ENCODE measurements at regions not wholly inside any gene's neighbourhood (a gene's known extent, or its start where the extent isn't known, plus 50 kb on each side); places are given as distances from the start of the nearest gene placed in this dataset.

DNA sequence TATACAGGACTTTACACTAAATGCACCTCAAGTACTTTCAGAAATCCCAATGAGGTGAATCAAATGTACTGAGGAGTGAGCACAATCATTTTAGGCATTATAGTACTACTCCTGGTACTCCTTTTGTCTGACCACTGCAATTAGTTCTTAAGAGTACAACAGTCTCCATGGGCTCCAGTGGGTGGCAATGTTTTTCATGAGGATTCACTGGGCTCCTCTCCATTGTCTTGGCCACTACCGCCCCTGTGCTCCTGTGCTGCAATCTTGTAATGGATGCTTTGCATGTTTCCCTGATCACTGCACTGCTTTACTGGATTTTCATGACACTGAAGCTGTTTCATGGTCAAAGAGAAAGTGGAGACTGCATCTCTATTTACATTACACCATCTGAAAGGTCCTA lies 268.5 kb upstream of the ZSWIM2 start:
- H2AFZ ChIP-seq (ENCODE audit: low read length) = no peak overlapping the region

GRCh38 chr2:187115627-187116026 lies 266.7 kb upstream of the ZSWIM2 start:
- H3K9me3 ChIP-seq (ENCODE audit: low read depth, low read length) = no peaks in the 10 kb centered on the region
- no peak for TF ChIP-seq CTCF (IDR thresholded peaks at IDR 0.05; ENCODE audit: extremely low read depth, low read depth, low read length)
- H3K79me2 ChIP-seq (ENCODE audit: insufficient read depth, low read length) = no peaks in the 10 kb centered on the region
- H3K27ac ChIP-seq (ENCODE audit: low read depth, low read length) = no peak overlapping the region
- no peaks in the 10 kb centered on the region for H3K36me3 ChIP-seq (ENCODE audit: insufficient read depth, low read length)
- no peak overlapping the region for H3K4me3 ChIP-seq (ENCODE audit: insufficient read depth, low read length)
- no peaks in the 10 kb centered on the region for H4K20me1 ChIP-seq (ENCODE audit: insufficient read depth, low read length)
- no peak for DNase-seq (ENCODE audit: insufficient read length, low spot score, missing footprints)
- H2AFZ ChIP-seq (ENCODE audit: low read length) = no peak overlapping the region
- no peak overlapping the region for H3K4me2 ChIP-seq (ENCODE audit: insufficient read depth, low read length)
- H3K4me1 ChIP-seq (ENCODE audit: insufficient read depth, low read length) = no peaks in the 10 kb centered on the region
- H3K27me3 ChIP-seq (ENCODE audit: insufficient read depth, low read length) = no peaks in the 10 kb centered on the region

More for the DNA sequence above, 268.5 kb upstream of the ZSWIM2 start:
- H3K79me2 ChIP-seq (ENCODE audit: insufficient read depth, low read length) = no peaks in the 10 kb centered on the region
- H3K4me3 ChIP-seq (ENCODE audit: insufficient read depth, low read length) = no peak overlapping the region
- H3K27ac ChIP-seq (ENCODE audit: low read depth, low read length) = no peak overlapping the region
- no peak for TF ChIP-seq CTCF (IDR thresholded peaks at IDR 0.05; ENCODE audit: extremely low read depth, low read depth, low read length)
- H3K4me2 ChIP-seq (ENCODE audit: insufficient read depth, low read length) = no peak overlapping the region
- no peaks in the 10 kb centered on the region for H3K9me3 ChIP-seq (ENCODE audit: low read depth, low read length)
- no peaks in the 10 kb centered on the region for H3K27me3 ChIP-seq (ENCODE audit: insufficient read depth, low read length)
- H4K20me1 ChIP-seq (ENCODE audit: insufficient read depth, low read length) = no peaks in the 10 kb centered on the region
- no peak for DNase-seq (ENCODE audit: insufficient read length, low spot score, missing footprints)
- no peaks in the 10 kb centered on the region for H3K4me1 ChIP-seq (ENCODE audit: insufficient read depth, low read length)
- no peaks in the 10 kb centered on the region for H3K36me3 ChIP-seq (ENCODE audit: insufficient read depth, low read length)

DNA sequence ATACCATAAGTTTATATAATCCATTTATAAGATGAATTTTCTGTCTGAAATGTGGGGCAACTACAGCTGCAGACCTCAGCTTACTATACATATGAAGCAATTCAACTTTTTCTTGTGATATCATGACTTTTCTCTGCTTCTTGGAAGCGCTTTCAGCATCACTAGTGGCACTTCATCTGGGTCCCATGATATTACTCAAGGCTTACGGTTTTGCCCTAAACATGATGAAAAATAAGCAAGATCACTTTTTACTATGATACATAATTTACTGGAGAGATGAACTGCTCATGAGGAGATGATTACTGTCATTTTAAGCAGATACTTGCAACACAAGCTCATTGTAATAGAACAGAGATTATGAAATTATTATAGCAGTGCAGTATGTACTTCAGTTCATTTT lies 258.0 kb upstream of the ZSWIM2 start:
- no peak for DNase-seq (ENCODE audit: insufficient read length, low spot score, missing footprints)
- TF ChIP-seq CTCF (IDR thresholded peaks at IDR 0.05; ENCODE audit: extremely low read depth, low read depth, low read length) = no peak
- Histone ChIP-seq H3K4me1 (ENCODE audit: insufficient read depth, low read length) (no peaks in the 10 kb centered on the region), H3K27me3 (ENCODE audit: insufficient read depth, low read length) (no peaks in the 10 kb centered on the region), H3K4me2 (ENCODE audit: insufficient read depth, low read length) (no peak overlapping the region), H2AFZ (ENCODE audit: low read length) (no peak overlapping the region), H3K27ac (ENCODE audit: low read depth, low read length) (no peak overlapping the region), H3K79me2 (ENCODE audit: insufficient read depth, low read length) (no peaks in the 10 kb centered on the region), H4K20me1 (ENCODE audit: insufficient read depth, low read length) (no peaks in the 10 kb centered on the region), H3K4me3 (ENCODE audit: insufficient read depth, low read length) (no peak overlapping the region), H3K9me3 (ENCODE audit: low read depth, low read length) (no peaks in the 10 kb centered on the region), H3K36me3 (ENCODE audit: insufficient read depth, low read length) (no peaks in the 10 kb centered on the region)

- no peaks in the 10 kb centered on the region for H4K20me1 ChIP-seq (ENCODE audit: insufficient read depth, low read length)
- no peaks in the 10 kb centered on the region for H3K79me2 ChIP-seq (ENCODE audit: insufficient read depth, low read length)
- H3K36me3 ChIP-seq (ENCODE audit: insufficient read depth, low read length) = no peaks in the 10 kb centered on the region
- no peak overlapping the region for H3K4me3 ChIP-seq (ENCODE audit: insufficient read depth, low read length)
- H2AFZ ChIP-seq (ENCODE audit: low read length) = no peak overlapping the region
- H3K4me1 ChIP-seq (ENCODE audit: insufficient read depth, low read length) = no peaks in the 10 kb centered on the region
- no peak for DNase-seq (ENCODE audit: insufficient read length, low spot score, missing footprints)
- H3K4me2 ChIP-seq (ENCODE audit: insufficient read depth, low read length) = no peak overlapping the region
- H3K27ac ChIP-seq (ENCODE audit: low read depth, low read length) = no peak overlapping the region
- H3K9me3 ChIP-seq (ENCODE audit: low read depth, low read length) = no peaks in the 10 kb centered on the region
- no peak for TF ChIP-seq CTCF (IDR thresholded peaks at IDR 0.05; ENCODE audit: extremely low read depth, low read depth, low read length)
- no peaks in the 10 kb centered on the region for H3K27me3 ChIP-seq (ENCODE audit: insufficient read depth, low read length)
These were observed 256.2 kb upstream of the ZSWIM2 start for GRCh38 chr2:187105218-187105617.
